RWPE2 (cell line): ENCODE measurements at regions not wholly inside any gene's neighbourhood (a gene's known extent, or its start where the extent isn't known, plus 50 kb on each side); places are given as distances from the start of the nearest gene placed in this dataset.

Experiments used
- ATAC-seq: fragments of 200-7000 bp; cut with Tn5 transposase; 3 replicates; pipeline ENCODE4 v1.9.1; 2021; ENCODE audit warnings: low read depth
- DNase-seq: peaks from one replicate; pipeline ENCODE4 v3.0.0-alpha.2; 2020; ENCODE audit warnings: low spot score
- H3K27ac ChIP-seq: fragments of 450-650 bp; 2 replicates; pipeline ENCODE4 v1.5.1; 2017; ENCODE audit warnings: mild to moderate bottlenecking; ENCODE audit not compliant: poor library complexity, severe bottlenecking
- H3K27me3 ChIP-seq: fragments of 250-450 bp; sonication (Bioruptor Pico); 2 replicates; pipeline ENCODE4 v1.5.1; 2021; ENCODE audit warnings: mild to moderate bottlenecking, moderate library complexity; ENCODE audit not compliant: insufficient read depth, poor library complexity, severe bottlenecking
- H3K36me3 ChIP-seq: fragments of 250-450 bp; sonication (Bioruptor Pico); 2 replicates; pipeline ENCODE4 v1.5.1; 2020; ENCODE audit warnings: low read depth, mild to moderate bottlenecking, moderate library complexity
- H3K4me1 ChIP-seq: fragments of 250-450 bp; sonication (Bioruptor Pico); 2 replicates; pipeline ENCODE4 v1.5.1; 2021; ENCODE audit warnings: mild to moderate bottlenecking, moderate library complexity; ENCODE audit not compliant: insufficient read depth, poor library complexity, severe bottlenecking
- H3K4me3 ChIP-seq: fragments of 250-450 bp; sonication (Bioruptor Pico); 2 replicates; pipeline ENCODE4 v1.5.1; 2021; ENCODE audit warnings: mild to moderate bottlenecking, moderate library complexity; ENCODE audit not compliant: severe bottlenecking
- H3K9me3 ChIP-seq: fragments of 250-450 bp; sonication (Bioruptor Pico); 2 replicates; pipeline ENCODE4 v1.5.1; 2021; ENCODE audit warnings: mild to moderate bottlenecking, moderate library complexity; ENCODE audit not compliant: severe bottlenecking
- TF ChIP-seq, protein P1 (sequence below): fragments of 450-650 bp; IDR thresholded peaks from one replicate; pipeline ENCODE4 v1.5.1; 2017; ENCODE audit warnings: mild to moderate bottlenecking, moderate library complexity; ENCODE audit not compliant: poor library complexity, severe bottlenecking

DNA sequence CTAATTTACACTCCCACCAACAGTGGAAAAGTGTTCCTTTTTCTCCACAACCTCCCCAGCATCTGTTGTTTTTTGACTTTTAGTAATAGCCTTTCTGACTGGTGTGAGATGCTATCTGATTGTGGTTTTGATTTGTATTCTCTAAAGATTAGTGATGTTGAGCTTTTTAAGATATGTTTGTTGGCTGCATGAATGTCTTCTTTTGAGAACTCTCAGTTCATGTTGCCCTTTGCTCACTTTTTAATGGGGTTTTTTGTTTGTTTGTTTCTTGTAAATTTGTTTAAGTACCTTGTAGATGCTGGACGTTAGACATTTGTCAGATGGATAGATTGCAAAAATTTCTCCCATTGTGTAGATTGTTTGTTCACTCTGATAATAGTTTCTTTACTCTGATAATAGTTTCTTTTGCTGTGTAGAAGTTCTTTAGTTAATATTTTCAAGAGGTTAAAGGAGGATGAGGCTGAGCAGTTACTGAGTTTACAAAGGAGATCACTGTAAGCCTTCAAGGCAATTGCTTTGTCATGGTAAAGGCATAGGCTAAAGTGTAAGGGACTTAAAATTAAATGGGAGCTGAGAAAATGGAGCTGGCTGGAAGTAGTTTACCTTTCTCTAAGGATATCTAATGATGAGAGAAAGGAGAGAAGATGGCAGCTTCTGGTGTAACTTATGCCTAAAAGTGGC is 323.4 kb downstream of the PCDH7 start:
- no peak overlapping the region for H3K4me3 ChIP-seq
- ATAC-seq = no peak
- H3K36me3 ChIP-seq = no peaks in the 10 kb centered on the region
- H3K9me3 ChIP-seq = no peaks in the 10 kb centered on the region
- no peaks in the 10 kb centered on the region for H3K27me3 ChIP-seq
- no peaks in the 10 kb centered on the region for H3K4me1 ChIP-seq
- TF ChIP-seq, protein P1, sequence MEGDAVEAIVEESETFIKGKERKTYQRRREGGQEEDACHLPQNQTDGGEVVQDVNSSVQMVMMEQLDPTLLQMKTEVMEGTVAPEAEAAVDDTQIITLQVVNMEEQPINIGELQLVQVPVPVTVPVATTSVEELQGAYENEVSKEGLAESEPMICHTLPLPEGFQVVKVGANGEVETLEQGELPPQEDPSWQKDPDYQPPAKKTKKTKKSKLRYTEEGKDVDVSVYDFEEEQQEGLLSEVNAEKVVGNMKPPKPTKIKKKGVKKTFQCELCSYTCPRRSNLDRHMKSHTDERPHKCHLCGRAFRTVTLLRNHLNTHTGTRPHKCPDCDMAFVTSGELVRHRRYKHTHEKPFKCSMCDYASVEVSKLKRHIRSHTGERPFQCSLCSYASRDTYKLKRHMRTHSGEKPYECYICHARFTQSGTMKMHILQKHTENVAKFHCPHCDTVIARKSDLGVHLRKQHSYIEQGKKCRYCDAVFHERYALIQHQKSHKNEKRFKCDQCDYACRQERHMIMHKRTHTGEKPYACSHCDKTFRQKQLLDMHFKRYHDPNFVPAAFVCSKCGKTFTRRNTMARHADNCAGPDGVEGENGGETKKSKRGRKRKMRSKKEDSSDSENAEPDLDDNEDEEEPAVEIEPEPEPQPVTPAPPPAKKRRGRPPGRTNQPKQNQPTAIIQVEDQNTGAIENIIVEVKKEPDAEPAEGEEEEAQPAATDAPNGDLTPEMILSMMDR = no peak
- H3K27ac ChIP-seq = no peak overlapping the region
- DNase-seq = no peak

DNA sequence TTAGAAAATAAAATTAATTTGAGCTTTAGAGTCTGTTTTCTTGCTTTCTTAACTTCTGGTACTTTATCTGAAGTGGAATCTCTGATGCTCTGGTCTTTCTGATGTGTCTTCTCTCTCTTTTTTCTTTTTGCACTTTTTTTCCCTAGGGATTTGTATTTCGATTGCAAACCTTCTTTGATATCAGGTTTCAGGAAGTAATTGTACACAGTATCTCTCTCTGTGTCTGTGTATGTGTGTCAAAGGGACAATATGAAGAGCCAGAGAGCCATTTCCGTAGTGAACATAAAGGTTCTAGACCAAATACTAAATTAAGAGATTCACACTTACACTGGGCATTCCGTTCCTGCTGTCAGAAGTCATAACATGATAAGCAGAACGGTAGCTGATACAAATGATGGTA is 325.0 kb downstream of the PCDH7 start:
- Histone ChIP-seq H3K27ac (no peak overlapping the region), H3K9me3 (no peaks in the 10 kb centered on the region), H3K4me3 (no peak overlapping the region), H3K36me3 (no peaks in the 10 kb centered on the region), H3K27me3 (no peaks in the 10 kb centered on the region), H3K4me1 (no peaks in the 10 kb centered on the region)
- DNase-seq = no peak
- ATAC-seq = no peak
- TF ChIP-seq, protein P1 = no peak

DNA sequence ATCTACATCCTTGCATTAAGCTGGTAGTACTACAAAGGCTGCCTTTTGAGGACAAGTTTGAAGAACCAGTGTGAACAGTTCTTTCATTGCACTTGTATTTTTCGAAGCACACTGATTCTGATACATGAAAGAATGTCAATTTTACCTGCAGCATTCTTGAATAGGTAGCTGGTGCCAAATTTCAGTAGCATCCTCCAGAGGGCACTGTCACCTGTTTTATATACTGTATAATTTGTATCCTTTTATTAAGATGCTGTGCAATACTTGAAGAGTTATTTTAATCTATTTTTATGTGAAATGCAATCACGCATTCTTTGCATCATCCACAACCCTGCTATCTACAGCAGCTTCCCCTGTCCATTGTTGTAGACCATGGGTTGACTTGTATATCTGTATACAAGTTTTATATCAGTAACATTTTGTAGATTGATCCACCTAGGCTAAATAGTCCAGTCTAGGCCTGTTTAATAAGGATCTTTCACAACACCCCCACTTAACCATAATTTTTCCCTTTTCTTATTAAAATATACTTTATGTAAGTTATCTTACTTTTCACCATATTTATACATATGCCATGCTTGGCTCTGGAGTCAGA is 325.7 kb downstream of the PCDH7 start:
- Histone ChIP-seq H3K9me3 (no peaks in the 10 kb centered on the region), H3K4me1 (no peaks in the 10 kb centered on the region), H3K36me3 (no peaks in the 10 kb centered on the region), H3K27me3 (no peaks in the 10 kb centered on the region), H3K4me3 (no peak overlapping the region), H3K27ac (no peak overlapping the region)
- ATAC-seq (peak; percentile 68; the same call in 2 of the 3 replicates), DNase-seq (no peak)
- TF ChIP-seq, protein P1 = peak; percentile 83

DNA sequence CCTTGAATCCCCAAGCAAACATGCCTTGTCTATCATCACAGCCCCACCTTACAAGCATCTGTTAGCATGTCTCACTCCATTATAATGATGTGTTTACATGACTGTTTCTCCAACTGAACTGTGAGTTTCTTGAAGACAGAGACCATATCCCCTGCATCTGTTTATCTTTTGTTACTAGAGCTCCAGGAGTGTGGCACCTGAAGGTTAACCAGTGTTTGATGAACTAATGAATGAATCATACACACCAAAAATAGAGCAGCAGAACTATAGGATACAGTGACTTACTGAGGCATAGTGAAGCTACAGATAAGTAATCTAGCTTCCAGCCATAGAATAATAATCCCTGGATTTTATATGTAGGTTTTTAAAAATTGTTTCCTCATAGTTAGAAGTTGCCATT is 331.0 kb downstream of the PCDH7 start:
- Histone ChIP-seq H3K4me3 (no peak overlapping the region), H3K27ac (no peak overlapping the region), H3K9me3 (no peaks in the 10 kb centered on the region), H3K27me3 (no peaks in the 10 kb centered on the region), H3K4me1 (no peaks in the 10 kb centered on the region), H3K36me3 (no peaks in the 10 kb centered on the region)
- ATAC-seq = no peak
- TF ChIP-seq, protein P1 = no peak
- no peak for DNase-seq

DNA sequence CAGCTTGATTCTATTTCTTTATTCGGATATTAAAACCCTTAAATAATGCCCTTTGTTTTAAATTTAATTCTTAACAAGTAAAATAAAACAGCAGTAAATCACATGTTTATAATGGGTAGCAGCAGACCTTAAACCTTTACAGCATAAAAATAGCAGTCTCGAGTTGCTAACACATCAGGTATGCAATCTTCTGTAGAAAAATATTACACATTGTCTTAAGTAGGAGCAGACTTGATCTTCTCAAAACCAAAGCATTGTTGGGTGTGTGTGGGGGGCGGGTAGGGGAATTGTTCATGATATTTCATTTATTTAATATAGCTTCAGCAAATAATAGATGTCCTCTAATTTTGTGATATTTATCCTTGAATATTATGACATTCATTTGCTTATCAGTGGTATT is 331.4 kb downstream of the PCDH7 start:
- Histone ChIP-seq H3K4me1 (no peaks in the 10 kb centered on the region), H3K27ac (no peak overlapping the region), H3K27me3 (no peaks in the 10 kb centered on the region), H3K9me3 (no peaks in the 10 kb centered on the region), H3K4me3 (no peak overlapping the region), H3K36me3 (no peaks in the 10 kb centered on the region)
- ATAC-seq = no peak
- no peak for DNase-seq
- TF ChIP-seq, protein P1 = no peak
